Esophagus squamous epithelium (tissue), 4 donors: ENCODE measurements at regions not wholly inside any gene's neighbourhood (a gene's known extent, or its start where the extent isn't known, plus 50 kb on each side); places are given as distances from the start of the nearest gene placed in this dataset.

Experiments used
- CTCF ChIP-seq, 6 experiments: fragments of 450-650 bp in 4 of 6; fragments of 200-600 bp in 2 of 6; sonication (generic) in 2 of 6; IDR thresholded peaks; one replicate each; pipeline ENCODE4 v1.5.1; 2016 to 2019; ENCODE audit warnings: antibody characterized with exemption in 6 of 6, mild to moderate bottlenecking in 4 of 6, moderate library complexity in 4 of 6
- POLR2A ChIP-seq, 4 donors: fragments of 450-650 bp; IDR thresholded peaks; one replicate each; pipeline ENCODE4 v1.6.1; 2017; ENCODE audit warnings: antibody characterized with exemption in 4 of 4, mild to moderate bottlenecking in 4 of 4, moderate library complexity in 3 of 4

GRCh38 chr5:19274578-19274977, 713.4 kb downstream of the CDH18 start:
- TF ChIP-seq CTCF (IDR thresholded peaks at IDR 0.05) (no peak), POLR2A (IDR thresholded peaks at IDR 0.05) (no peak)
